Hepatocyte (in vitro differentiated cells): ENCODE measurements at regions not wholly inside any gene's neighbourhood (a gene's known extent, or its start where the extent isn't known, plus 50 kb on each side); places are given as distances from the start of the nearest gene placed in this dataset.

Experiments used
- CTCF ChIP-seq: fragments of 200-600 bp; sonication (generic); IDR thresholded peaks from 2 replicates; pipeline ENCODE4 v1.5.1; 2016; ENCODE audit warnings: antibody characterized with exemption, mild to moderate bottlenecking; ENCODE audit not compliant: poor library complexity
- EZH2phosphoT487 ChIP-seq: fragments of 200-600 bp; sonication (generic); IDR thresholded peaks from one replicate; pipeline ENCODE4 v1.6.1; 2018; ENCODE audit warnings: antibody characterized with exemption, mild to moderate bottlenecking, low read depth, moderate library complexity; ENCODE audit not compliant: unreplicated experiment, severe bottlenecking

- TF ChIP-seq EZH2phosphoT487 (no peak), CTCF (no peak)
Observed at GRCh38 chr2:44838116-44838790, 103.2 kb upstream of the SIX3 start.
